CD4-positive, alpha-beta T cell treated with Interferon alpha-2 for 1 hour (primary cell): ENCODE measurements at regions not wholly inside any gene's neighbourhood (a gene's known extent, or its start where the extent isn't known, plus 50 kb on each side); places are given as distances from the start of the nearest gene placed in this dataset.
"Not testable (repeated sequence)": the region's sequence is repeated elsewhere in the genome, so short reads cannot be mapped to it uniquely, and the experiment has no call there.

Experiments
- DNase-seq, 2 donors: peaks; one replicate each; pipeline ENCODE4 v3.0.0-alpha.2; 2020 to 2022

GRCh38 chr10:83522456-83522855 is 616.9 kb upstream of the GHITM start:
- DNase-seq: no peak

DNA sequence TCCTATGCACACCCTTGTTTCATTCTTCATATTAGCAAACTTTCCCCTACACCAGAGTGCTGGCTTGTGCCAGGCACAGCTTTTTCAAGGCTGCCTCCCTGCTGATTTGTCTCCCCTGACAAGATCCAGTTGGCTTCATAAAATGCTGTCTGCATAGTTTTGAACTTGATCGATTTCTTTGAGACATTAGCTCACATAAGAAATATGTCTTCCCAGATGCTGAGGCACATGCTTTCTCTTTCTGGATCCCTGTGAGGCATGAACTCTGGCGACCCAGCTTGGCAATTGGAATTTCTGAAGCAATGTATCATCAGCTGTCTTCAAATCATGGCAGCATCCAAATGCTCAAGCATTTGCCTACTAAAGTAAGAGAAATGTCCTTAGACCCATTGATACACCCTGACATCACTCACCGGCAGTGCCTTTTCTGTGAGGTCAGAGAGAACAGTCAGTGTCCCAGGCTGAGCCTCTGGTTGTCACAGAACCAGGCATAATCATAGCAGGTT is 616.4 kb upstream of the GHITM start:
- DNase-seq: no peak

DNA sequence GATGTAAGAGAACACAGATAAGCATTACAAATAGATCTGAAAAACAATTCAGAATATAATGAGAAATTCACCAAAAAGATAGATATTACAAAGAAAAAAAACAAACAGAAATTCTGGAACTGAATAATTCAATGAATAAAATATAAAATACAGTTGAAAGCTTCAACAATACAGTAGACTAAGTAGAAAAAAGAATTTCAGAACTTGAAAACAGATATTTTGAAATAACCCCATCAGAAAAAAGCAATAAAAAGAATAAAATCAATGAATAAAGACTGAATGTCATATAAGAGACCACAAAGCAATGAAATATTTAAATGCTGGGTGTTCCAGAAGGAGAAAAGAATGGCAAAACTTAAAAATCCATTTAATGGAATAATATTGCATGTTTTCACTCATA is 611.4 kb upstream of the GHITM start:
- no peak for DNase-seq

DNA sequence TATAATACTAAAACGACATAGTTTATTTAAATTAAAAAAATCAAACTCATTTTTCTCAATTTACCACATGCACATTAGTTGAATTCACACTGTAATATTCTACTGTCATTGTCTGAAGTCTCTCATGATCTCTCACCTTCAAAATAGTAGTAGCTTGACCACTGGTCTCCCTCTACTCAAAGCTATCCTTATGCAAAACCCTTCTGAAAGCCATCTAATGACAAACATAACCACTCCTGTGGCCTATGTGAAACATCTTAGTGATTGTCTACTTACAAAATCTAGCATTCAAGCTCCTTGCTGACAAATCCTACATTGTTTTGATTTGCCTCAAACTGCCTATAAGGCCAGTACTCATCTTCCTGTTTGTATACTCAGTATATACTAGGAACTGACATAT is 606.0 kb upstream of the GHITM start:
- no peak for DNase-seq

GRCh38 chr10:83536426-83536825 is 602.9 kb upstream of the GHITM start:
- DNase-seq: no peak

- DNase-seq: no peak
Observed at GRCh38 chr10:83538047-83538446, 601.3 kb upstream of the GHITM start.

DNA sequence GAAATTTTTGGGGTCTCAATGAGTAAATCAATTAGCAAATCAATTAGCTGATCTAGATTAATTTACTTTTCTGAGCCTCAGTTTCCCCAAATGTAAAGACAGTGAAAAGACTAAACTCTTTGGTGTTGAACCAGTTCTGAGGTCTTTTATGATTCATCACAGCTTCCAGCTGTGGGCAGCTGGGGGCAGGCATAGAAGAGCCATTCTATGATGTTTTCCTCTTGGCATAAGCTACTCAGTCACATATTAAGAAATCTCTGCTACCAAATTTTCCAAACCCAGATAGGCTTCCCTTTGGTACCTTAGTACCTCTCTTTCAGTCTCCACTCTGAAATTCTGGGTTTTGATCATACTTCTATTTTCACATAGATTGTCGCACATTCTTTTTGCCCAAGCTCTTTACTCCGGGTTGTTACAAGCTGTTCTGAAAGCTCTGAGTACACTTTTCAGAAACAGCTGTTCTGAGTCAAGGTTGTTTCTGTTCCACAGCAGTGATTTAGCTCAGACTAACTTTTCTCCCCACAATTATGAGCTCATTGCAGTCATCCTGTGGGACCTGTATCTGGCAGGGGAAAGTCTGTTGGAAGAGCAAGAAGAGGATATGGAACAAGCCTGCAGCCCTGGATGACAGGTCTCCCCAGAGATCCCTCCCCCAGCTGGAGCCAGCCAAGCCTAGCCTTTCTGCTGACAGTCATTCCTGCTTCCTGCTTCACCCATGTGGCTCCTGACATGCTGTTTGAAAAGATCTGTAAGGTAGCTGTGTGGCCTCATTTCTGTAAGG is 599.6 kb upstream of the GHITM start:
- no peak for DNase-seq

- no peak for DNase-seq
Observed at GRCh38 chr10:83541046-83541445, 598.3 kb upstream of the GHITM start.

DNA sequence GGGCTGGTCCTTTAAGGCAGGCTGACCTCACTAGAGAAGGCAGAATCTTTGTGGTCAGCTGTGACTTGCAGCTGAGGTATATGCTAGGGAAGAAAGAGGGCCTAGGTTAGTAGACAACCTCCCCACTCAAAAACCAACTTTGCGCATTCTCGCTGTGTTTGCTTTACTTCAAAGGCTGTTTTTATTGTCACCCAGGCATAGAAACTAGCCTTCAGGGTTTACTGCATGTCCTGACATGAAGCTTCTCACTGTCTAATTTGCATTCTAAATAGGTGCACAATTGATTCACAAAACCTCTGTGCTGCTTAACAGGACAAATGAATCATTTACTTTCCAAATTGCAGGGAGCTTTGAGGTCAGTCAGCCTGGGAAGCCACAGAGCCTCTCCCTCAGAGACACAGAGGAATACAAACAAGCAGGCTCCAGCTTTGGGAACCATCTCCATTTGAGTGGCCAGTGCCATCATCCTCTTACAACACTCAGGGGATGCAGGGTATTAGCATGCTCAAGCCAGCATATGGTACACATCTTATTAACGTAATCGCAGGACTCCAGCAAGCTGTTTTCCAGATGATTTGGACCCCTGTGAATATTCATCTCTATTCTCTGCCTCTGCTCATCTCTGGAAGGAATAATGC is 596.4 kb upstream of the GHITM start:
- no peak for DNase-seq

DNA sequence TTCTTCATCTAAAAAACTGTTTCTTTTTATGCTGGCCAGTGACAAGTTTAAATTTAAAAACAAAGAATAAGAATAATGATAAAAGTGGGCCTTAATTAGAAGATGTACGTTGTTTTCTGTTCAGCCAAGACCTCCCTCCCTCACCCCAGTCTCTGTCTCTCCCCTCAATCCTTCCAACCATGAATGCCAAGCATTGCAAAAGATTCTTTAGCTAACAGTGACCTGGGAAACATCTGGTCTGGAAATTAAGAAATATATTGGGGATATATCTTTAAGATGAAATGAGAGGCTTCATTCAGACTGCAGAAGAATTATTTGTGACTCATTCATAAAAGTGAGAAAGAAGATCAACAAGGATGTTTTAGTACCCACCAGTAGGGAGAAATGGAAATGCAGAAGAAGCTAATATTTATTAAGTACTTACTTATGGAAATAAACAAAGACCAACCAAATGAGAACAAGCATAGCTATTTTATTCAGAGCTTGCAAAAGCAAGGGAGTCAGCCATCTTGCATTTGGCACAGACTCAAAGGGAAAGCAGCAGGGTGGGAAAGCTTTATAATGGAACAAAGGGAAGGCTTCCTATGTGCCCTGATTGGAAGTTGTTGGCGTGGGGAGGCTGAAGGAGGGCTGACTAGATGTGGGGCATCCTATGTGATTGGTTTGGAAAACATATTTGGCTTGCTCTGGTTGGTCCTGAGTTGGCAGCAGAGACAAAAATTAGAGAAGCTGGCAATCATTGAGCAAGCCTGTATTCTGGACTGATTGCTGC is 595.4 kb upstream of the GHITM start:
- DNase-seq: no peak

GRCh38 chr10:83545901-83546391 is 593.4 kb upstream of the GHITM start:
- no peak for DNase-seq

GRCh38 chr10:83551190-83551589 is 588.1 kb upstream of the GHITM start:
- DNase-seq: not testable (repeated sequence)

DNA sequence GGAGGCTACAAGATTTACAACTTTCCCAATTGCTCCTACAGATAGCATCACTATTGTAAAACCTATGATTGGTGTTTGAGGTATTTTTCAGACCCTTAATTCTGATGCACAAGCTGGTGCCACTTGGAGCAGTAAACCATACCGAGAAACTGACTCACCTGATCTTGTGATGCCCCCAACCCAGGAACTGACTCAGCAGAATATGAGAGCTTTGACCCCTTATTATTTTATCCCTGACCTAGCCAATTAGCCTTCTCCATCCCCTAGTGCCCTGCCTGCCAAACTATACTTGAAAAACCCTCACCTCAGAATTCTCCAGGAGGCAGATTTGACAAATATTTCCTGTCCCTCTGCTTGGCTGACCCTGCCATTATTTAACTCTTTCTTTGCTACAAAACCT is 585.9 kb upstream of the GHITM start:
- DNase-seq: no peak

DNA sequence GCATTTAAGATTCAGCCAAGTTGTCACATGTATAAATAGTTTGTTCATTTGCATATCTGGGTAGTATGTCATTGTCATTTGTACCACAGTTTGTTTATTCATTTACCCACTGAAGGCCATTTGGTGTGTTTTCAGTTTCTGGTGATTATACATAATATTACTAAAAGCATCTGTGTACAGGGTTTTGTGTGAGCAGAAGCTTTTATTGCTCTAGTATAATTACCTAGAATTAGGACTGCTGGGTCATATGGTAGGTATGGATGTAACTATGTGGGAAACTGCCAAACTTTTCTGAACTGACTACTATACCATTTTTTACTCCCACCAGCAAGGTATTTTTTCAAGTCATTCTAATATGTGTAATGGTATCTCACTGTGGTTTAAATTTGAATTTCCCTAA is 584.0 kb upstream of the GHITM start:
- no peak for DNase-seq

DNA sequence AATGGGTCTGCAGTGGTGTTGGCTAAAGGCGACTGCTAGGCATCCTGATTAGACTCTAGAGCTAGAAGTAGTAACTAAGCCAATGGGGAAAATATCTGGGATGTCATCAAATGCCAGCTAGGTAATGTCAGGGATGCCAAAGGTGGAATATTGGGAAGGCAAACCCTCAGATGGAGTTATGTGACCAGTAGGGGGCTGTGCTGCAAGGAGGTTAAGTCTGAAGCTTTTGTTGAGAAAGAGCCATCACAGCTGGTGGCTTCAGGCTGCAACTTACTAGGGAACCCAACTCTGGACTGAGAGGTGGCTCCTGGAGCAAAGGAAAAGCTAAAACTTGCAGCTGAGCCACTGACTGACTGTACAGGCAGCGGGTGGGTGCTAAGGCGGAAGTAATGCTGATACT is 576.9 kb upstream of the GHITM start:
- DNase-seq: no peak

- no peak for DNase-seq
Observed at GRCh38 chr10:83564889-83565588, 574.3 kb upstream of the GHITM start.

DNA sequence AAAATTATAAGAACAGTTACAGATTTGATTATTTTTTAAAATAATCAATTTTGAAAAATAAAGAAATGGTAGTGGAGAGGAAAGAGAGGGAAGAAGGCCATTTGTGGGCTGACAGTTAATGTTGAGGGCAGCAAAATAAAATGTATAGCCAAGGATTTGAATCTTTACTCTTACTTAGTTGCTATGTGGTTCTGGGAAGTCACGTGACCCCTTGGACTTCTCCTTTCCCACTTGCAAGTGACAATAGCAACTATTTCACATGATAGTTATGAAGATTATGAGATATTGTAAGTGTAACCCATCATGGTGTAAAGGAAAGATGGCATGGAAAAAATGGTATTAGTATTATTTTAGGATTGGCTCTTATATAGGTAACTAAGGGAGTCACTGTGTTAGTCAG is 567.3 kb upstream of the GHITM start:
- DNase-seq: no peak

DNA sequence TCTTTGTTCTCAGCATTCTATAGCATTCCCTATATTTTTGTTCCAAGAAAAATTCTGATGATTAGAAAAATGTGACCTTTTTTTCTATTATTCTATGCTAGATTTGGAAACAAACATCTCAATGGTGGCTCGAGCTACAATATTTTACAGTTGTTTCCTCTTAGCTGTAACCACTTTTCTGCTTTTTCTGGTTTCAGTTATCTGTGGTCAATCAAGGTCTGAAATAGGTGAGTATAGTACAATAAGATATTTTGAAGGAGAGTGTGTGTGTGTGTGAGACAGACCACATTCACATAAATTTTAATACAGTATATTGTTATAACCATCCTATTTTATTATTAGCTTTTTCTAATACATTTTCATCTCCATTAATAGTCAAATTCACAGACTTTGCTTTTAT is 564.5 kb upstream of the GHITM start:
- DNase-seq: no peak

DNA sequence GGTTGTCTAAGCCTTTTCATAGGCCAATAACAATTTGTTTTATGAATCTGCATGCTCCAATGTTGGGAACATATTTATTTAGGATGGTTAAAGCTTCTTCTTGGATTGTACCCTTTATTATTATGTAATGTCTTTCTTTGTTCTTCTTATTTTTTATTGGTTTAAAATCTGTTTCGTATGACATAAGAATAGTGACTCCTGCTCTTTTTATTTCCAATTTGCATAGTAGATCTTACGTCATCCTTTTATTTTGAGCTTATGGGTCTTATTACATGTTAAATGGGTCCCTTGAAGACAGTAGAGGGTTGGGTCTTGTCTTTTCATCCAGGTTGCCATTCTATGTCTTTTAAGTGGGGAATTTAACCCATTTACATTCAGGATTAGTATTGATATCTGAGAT is 561.9 kb upstream of the GHITM start:
- no peak for DNase-seq

- no peak for DNase-seq
Observed at GRCh38 chr10:83580373-83581012, 558.8 kb upstream of the GHITM start.

DNA sequence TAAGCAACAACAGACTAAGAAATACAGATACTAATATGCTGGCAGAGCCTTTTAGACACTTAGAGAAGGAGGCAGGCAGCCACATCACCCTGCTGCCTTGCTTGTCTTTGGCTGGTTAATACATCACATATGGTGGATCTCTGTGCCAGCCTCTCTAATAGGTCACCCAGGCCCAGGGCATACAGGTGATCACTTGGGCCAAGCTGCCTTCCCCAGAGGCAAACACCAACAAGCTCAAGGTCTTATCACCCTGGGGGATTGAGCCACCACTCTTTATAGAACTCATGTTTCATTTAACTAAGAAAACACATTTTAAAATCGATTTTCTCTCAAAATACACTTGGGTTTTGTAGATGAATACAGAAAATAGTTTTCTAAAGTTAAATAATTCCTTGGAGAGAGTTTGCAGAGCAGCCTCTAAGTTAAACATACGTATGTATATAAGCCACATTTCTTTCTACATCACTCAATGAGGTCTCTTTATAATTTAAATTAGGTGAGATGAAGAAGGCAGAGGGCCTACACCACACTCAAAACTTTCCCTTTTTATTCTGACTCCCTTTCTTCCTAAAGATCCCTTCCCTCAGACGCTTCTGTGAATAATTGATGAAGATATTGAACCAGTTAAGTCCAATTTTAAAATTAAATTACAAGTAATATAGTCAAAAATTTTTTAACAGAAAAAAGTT is 556.8 kb upstream of the GHITM start:
- DNase-seq: no peak

- no peak for DNase-seq
Observed at GRCh38 chr10:83585686-83586085, 553.6 kb upstream of the GHITM start.
